Fibroblast of lung (primary cell): ENCODE measurements at regions not wholly inside any gene's neighbourhood (a gene's known extent, or its start where the extent isn't known, plus 50 kb on each side); places are given as distances from the start of the nearest gene placed in this dataset.

ENCODE experiments used
- CTCF ChIP-seq, 2 donors: IDR thresholded peaks in 1 of 2; conservative IDR thresholded peaks in 1 of 2; 1 replicate in 1 of 2; 2 replicates in 1 of 2; pipeline ENCODE4 v1.5.1; 2011 to 2012; ENCODE audit warnings: low read length in 2 of 2, control low read depth in 1 of 2, inconsistent platforms in 1 of 2, low read depth in 1 of 2, mild to moderate bottlenecking in 1 of 2
- EZH2 ChIP-seq: IDR thresholded peaks from 2 replicates; pipeline ENCODE4 v1.5.1; 2012; ENCODE audit warnings: low read length, control low read depth, mild to moderate bottlenecking; ENCODE audit errors: missing control alignments

GRCh38 chr4:128376958-128377357 is 89.3 kb upstream of the PGRMC2 start:
- TF ChIP-seq CTCF (conservative IDR thresholded peaks at IDR 0.05 in 1 of 2, IDR thresholded peaks at IDR 0.05 in 1 of 2; ENCODE audit: low read depth in 1 of 2, low read length in 2 of 2) (no peak), EZH2 (no peak)
